PC-3 (cell line): ENCODE measurements at regions not wholly inside any gene's neighbourhood (a gene's known extent, or its start where the extent isn't known, plus 50 kb on each side); places are given as distances from the start of the nearest gene placed in this dataset.

Source experiments
- ATAC-seq: fragments of 200-7000 bp; cut with Tn5 transposase; 2 replicates; pipeline ENCODE4 v1.9.1; 2020; ENCODE audit warnings: mild to moderate bottlenecking, moderate library complexity
- BruUV-seq: library from RNA; stranded (reverse); fragments of 400-500 nt; replicated peaks from 2 replicates; lab custom pipeline; 2021; lab: Mats Ljungman, UMichigan
- CTCF ChIA-PET: fragments of 300-600 bp; sonication (Branson Sonifier 250); formaldehyde crosslinking; loops from one replicate; lab custom pipeline; 2022; ENCODE audit warnings: antibody characterized with exemption; lab: Charles Lee
- POLR2A ChIA-PET: fragments of 300-600 bp; sonication (Branson Sonifier 250); formaldehyde crosslinking; loops from one replicate; lab custom pipeline; 2022; ENCODE audit warnings: antibody characterized with exemption; ENCODE audit not compliant: unreplicated experiment; lab: Charles Lee
- DNase-seq: peaks from one replicate; pipeline ENCODE4 v3.0.0-alpha.2; 2015
- H2AFZ ChIP-seq: fragments of 300-600 bp; sonication (generic); 2 replicates; pipeline ENCODE4 v1.6.0; 2016; ENCODE audit warnings: antibody characterized with exemption, low read length
- H3F3A ChIP-seq: fragments of 300-600 bp; sonication (generic); one replicate; pipeline ENCODE4 v1.6.0; 2017; ENCODE audit warnings: antibody characterized with exemption, low read length, control low read depth, mild to moderate bottlenecking; ENCODE audit not compliant: unreplicated experiment
- H3K27ac ChIP-seq: fragments of 300-600 bp; sonication (generic); 2 replicates; pipeline ENCODE4 v1.5.1; 2016; ENCODE audit warnings: mild to moderate bottlenecking, low read length
- H3K27me3 ChIP-seq: fragments of 300-600 bp; sonication (generic); 2 replicates; pipeline ENCODE4 v1.6.1; 2016; ENCODE audit warnings: low read length, mixed read lengths
- H3K36me3 ChIP-seq: fragments of 300-600 bp; sonication (generic); 2 replicates; pipeline ENCODE4 v1.6.1; 2016; ENCODE audit warnings: low read depth, mixed run types, low read length, mixed read lengths
- H3K4me1 ChIP-seq: fragments of 300-600 bp; sonication (generic); 2 replicates; pipeline ENCODE4 v1.5.1; 2016; ENCODE audit warnings: low read length; ENCODE audit not compliant: insufficient read depth
- H3K4me2 ChIP-seq: fragments of 300-600 bp; sonication (generic); 2 replicates; pipeline ENCODE4 v1.6.0; 2016; ENCODE audit warnings: low read length
- H3K4me3 ChIP-seq: fragments of 300-600 bp; sonication (generic); 2 replicates; pipeline ENCODE4 v1.5.1; 2016; ENCODE audit warnings: mild to moderate bottlenecking, low read length, mixed read lengths
- H3K79me2 ChIP-seq: fragments of 300-600 bp; sonication (generic); 2 replicates; pipeline ENCODE4 v1.6.1; 2017; ENCODE audit warnings: low read length, mixed read lengths
- H3K9ac ChIP-seq: fragments of 300-600 bp; sonication (generic); 2 replicates; pipeline ENCODE4 v1.6.0; 2016; ENCODE audit warnings: mild to moderate bottlenecking, low read length
- H3K9me2 ChIP-seq: fragments of 300-600 bp; sonication (generic); replicated peaks from 2 replicates; pipeline ENCODE4 v1.6.1; 2016; ENCODE audit warnings: mixed run types, low read length, mixed read lengths
- H3K9me3 ChIP-seq: fragments of 300-600 bp; sonication (generic); 2 replicates; pipeline ENCODE4 v1.6.1; 2016; ENCODE audit warnings: low read length, mixed read lengths
- H4K20me1 ChIP-seq: fragments of 300-600 bp; sonication (generic); 2 replicates; pipeline ENCODE4 v1.6.1; 2016; ENCODE audit warnings: low read length, mixed read lengths
- EZH2 ChIP-seq: fragments of 300-600 bp; sonication (generic); IDR thresholded peaks from one replicate; pipeline ENCODE4 v1.6.1; 2017; ENCODE audit warnings: antibody characterized with exemption, mild to moderate bottlenecking, low read length; ENCODE audit not compliant: unreplicated experiment
- EZH2phosphoT487 ChIP-seq: fragments of 300-600 bp; sonication (generic); IDR thresholded peaks from 2 replicates; pipeline ENCODE4 v1.6.1; 2018; ENCODE audit warnings: mild to moderate bottlenecking, antibody characterized with exemption, low read length, borderline replicate concordance
- intact Hi-C: fragments of 100-400 bp; cut with micrococcal nuclease; formaldehyde crosslinking; loops from 2 replicates; pipeline ENCODE4 v1.9.0; 2023
- TF ChIP-seq, protein P1 (sequence below): fragments of 300-600 bp; sonication (generic); conservative IDR thresholded peaks from 2 replicates; pipeline ENCODE4 v1.5.1; 2017; ENCODE audit warnings: antibody characterized with exemption, low read depth, mild to moderate bottlenecking, low read length

DNA sequence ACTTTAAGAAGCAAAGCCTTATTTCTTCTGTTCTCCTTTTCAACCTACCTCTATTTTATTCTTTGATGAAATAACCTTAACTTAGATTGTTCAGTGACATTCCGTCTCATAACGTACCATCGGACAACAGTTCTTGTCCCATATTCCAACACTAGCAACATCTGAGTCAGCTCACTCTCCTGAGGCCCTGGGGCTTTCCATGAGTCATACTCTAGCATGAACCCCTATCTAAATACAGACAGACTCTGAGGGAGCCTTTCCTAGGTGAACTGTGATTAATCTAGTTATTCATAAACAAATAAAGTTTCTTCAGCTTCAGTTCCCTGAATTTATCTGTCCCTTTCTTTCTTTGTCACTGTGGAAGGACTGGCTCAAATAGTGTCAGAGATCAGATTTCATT lies 168.7 kb upstream of the LYZL1 start:
- peak overlapping the region; percentile 25 for H3K27ac ChIP-seq
- intact Hi-C loops: no loop called here
- DNase-seq: peak; percentile 81

DNA sequence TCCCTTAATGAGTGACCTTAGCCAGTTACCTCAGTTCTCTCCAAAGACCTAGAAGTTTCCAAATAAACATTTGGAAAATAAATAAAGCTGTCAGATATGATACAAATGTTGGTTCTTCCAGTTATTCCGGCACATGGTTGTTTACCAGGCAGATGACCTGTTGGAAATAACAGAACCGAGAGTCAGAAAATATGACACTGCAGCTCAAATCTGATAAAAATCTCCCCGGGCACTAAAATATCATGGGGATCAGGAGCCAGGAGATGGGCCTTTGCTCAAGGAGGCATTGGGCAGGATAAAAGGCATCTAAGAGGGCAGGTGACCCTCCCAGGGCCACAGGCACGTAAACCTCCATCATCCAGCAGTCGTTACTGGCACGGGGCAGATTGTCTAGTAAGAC lies 164.0 kb upstream of the LYZL1 start:
- H3K9me3 ChIP-seq: no peaks in the 10 kb centered on the region
- intact Hi-C loops: no loop called here
- no TSS peak for BruUV-seq
- no peak overlapping the region for H3K27ac ChIP-seq
- H2AFZ ChIP-seq: no peak overlapping the region
- POLR2A ChIA-PET: no interaction called here
- no peaks in the 10 kb centered on the region for H3F3A ChIP-seq
- CTCF ChIA-PET: no interaction called here
- H3K36me3 ChIP-seq: no peaks in the 10 kb centered on the region
- no peak overlapping the region for H3K4me2 ChIP-seq
- peak; percentile 4 for DNase-seq
- no peak overlapping the region for H3K9ac ChIP-seq
- H4K20me1 ChIP-seq: no peaks in the 10 kb centered on the region
- H3K4me3 ChIP-seq: no peak overlapping the region
- peaks cover 9% of the 10 kb centered on the region for H3K4me1 ChIP-seq
- ATAC-seq: no peak
- no peaks in the 10 kb centered on the region for H3K79me2 ChIP-seq
- H3K27me3 ChIP-seq: no peaks in the 10 kb centered on the region
- TF ChIP-seq EZH2phosphoT487 (no peak), EZH2 (no peak)
- TF ChIP-seq, protein P1, sequence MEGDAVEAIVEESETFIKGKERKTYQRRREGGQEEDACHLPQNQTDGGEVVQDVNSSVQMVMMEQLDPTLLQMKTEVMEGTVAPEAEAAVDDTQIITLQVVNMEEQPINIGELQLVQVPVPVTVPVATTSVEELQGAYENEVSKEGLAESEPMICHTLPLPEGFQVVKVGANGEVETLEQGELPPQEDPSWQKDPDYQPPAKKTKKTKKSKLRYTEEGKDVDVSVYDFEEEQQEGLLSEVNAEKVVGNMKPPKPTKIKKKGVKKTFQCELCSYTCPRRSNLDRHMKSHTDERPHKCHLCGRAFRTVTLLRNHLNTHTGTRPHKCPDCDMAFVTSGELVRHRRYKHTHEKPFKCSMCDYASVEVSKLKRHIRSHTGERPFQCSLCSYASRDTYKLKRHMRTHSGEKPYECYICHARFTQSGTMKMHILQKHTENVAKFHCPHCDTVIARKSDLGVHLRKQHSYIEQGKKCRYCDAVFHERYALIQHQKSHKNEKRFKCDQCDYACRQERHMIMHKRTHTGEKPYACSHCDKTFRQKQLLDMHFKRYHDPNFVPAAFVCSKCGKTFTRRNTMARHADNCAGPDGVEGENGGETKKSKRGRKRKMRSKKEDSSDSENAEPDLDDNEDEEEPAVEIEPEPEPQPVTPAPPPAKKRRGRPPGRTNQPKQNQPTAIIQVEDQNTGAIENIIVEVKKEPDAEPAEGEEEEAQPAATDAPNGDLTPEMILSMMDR: no peak
- H3K9me2 ChIP-seq: no peaks in the 10 kb centered on the region

More for the DNA sequence above, 168.7 kb upstream of the LYZL1 start:
- no TSS peak for BruUV-seq
- TF ChIP-seq, protein P1: no peak
- no peak for TF ChIP-seq EZH2phosphoT487
- TF ChIP-seq EZH2: no peak
- ATAC-seq: peak; percentile 96
- no peaks in the 10 kb centered on the region for H4K20me1 ChIP-seq
- no peak overlapping the region for H3K9ac ChIP-seq
- H3K79me2 ChIP-seq: no peaks in the 10 kb centered on the region
- no peaks in the 10 kb centered on the region for H3K9me3 ChIP-seq
- no peak overlapping the region for H3K4me3 ChIP-seq
- CTCF ChIA-PET: interaction anchor here (1.4 kb wide), 1 partner anchor 14 kb away, joined by 7 read pairs; no protein-coding TSS in a partner anchor
- H2AFZ ChIP-seq: no peak overlapping the region
- no peaks in the 10 kb centered on the region for H3K36me3 ChIP-seq
- peaks cover 15% of the 10 kb centered on the region for H3K4me1 ChIP-seq
- POLR2A ChIA-PET: no interaction called here
- no peaks in the 10 kb centered on the region for H3F3A ChIP-seq
- H3K4me2 ChIP-seq: peak overlapping the region; percentile 36
- no peaks in the 10 kb centered on the region for H3K27me3 ChIP-seq
- H3K9me2 ChIP-seq: no peaks in the 10 kb centered on the region

DNA sequence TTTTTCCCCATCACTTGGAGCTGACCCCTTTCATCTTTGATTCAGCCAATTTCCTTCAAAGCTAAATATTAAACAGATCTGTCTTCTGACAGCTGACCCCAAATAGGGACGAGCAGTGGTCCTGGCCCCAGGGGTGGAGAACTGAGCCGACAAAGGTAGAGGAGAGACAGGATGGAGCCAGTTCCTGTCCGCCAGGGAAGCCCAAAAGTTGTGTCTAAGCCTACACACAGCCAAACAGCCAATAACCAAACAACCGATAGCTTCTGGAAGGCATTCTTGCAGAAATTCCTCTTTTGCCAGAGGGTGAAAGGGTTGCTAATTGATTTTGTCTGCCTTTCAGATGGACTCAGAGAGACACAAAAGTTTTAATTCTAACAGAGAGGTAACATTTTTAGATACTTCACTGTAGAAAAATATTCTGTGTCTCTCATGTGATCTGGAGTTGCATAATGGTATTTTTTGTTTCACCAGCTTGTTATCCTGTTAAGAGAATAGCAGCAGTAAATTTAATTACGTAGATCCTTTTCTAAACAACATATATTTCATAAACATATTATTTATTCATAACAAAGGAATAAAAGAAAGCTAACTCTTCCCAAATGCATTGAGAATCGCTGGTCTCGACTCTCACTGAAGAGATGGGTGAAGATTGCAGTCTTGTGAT lies 161.7 kb upstream of the LYZL1 start:
- no peak overlapping the region for H2AFZ ChIP-seq
- no peaks in the 10 kb centered on the region for H3F3A ChIP-seq
- no peaks in the 10 kb centered on the region for H3K9me2 ChIP-seq
- no peaks in the 10 kb centered on the region for H3K79me2 ChIP-seq
- H3K9me3 ChIP-seq: no peaks in the 10 kb centered on the region
- no peaks in the 10 kb centered on the region for H4K20me1 ChIP-seq
- POLR2A ChIA-PET: no interaction called here
- DNase-seq (no peak), ATAC-seq (no peak)
- TF ChIP-seq, protein P1: no peak
- TF ChIP-seq EZH2phosphoT487: no peak
- no peak for TF ChIP-seq EZH2
- intact Hi-C loops: no loop called here
- peaks cover 8% of the 10 kb centered on the region for H3K4me1 ChIP-seq
- CTCF ChIA-PET: no interaction called here
- no peaks in the 10 kb centered on the region for H3K36me3 ChIP-seq
- H3K27ac ChIP-seq: no peak overlapping the region
- H3K9ac ChIP-seq: no peak overlapping the region
- no TSS peak for BruUV-seq
- H3K4me3 ChIP-seq: no peak overlapping the region
- H3K27me3 ChIP-seq: no peaks in the 10 kb centered on the region
- H3K4me2 ChIP-seq: no peak overlapping the region
